Calu3 (cell line): ENCODE measurements at regions not wholly inside any gene's neighbourhood (a gene's known extent, or its start where the extent isn't known, plus 50 kb on each side); places are given as distances from the start of the nearest gene placed in this dataset.

Experiments
- BruUV-seq: library from RNA; stranded (reverse); fragments of 400-500 nt; replicated peaks from 2 replicates; lab custom pipeline; 2021; lab: Mats Ljungman, UMichigan
- CTCF ChIA-PET: fragments of 300-600 bp; sonication (Branson Sonifier 250); formaldehyde crosslinking; loops from one replicate; lab custom pipeline; 2022; ENCODE audit warnings: antibody characterized with exemption; lab: Charles Lee
- DNase-seq: peaks from one replicate; pipeline ENCODE4 v3.0.0; 2022
- H3K27ac Mint-ChIP-seq: one replicate; pipeline ENCODE4 v1.8.0; 2022; ENCODE audit warnings: mixed read lengths; ENCODE audit not compliant: unreplicated experiment
- H3K27me3 Mint-ChIP-seq: one replicate; pipeline ENCODE4 v1.8.0; 2022; ENCODE audit warnings: mixed read lengths; ENCODE audit not compliant: unreplicated experiment
- H3K36me3 Mint-ChIP-seq: one replicate; pipeline ENCODE4 v1.8.0; 2022; ENCODE audit warnings: mild to moderate bottlenecking, moderate library complexity, mixed read lengths; ENCODE audit not compliant: insufficient read depth, unreplicated experiment
- H3K4me1 Mint-ChIP-seq: one replicate; pipeline ENCODE4 v1.8.0; 2022; ENCODE audit warnings: mild to moderate bottlenecking, low read depth, mixed read lengths; ENCODE audit not compliant: unreplicated experiment
- H3K4me3 Mint-ChIP-seq: one replicate; pipeline ENCODE4 v1.8.0; 2022; ENCODE audit warnings: mild to moderate bottlenecking, low read depth, moderate library complexity, mixed read lengths; ENCODE audit not compliant: unreplicated experiment
- H3K9me3 Mint-ChIP-seq: one replicate; pipeline ENCODE4 v1.8.0; 2022; ENCODE audit warnings: low read depth, mixed read lengths; ENCODE audit not compliant: unreplicated experiment
- intact Hi-C: fragments of 100-400 bp; cut with micrococcal nuclease; formaldehyde crosslinking; loops from one replicate; pipeline ENCODE4 v1.10.0; 2022; ENCODE audit not compliant: unreplicated experiment
- TF ChIP-seq, protein P1 (sequence below): fragments of 200-600 bp; IDR thresholded peaks from one replicate; pipeline ENCODE4 v1.8.0; 2022; ENCODE audit warnings: antibody characterized with exemption; ENCODE audit not compliant: unreplicated experiment

GRCh38 chr14:56501909-56502530 is 77.6 kb upstream of the TMEM260 start:
- DNase-seq, result no peak
- intact Hi-C loops, result no loop called here
- H3K27ac Mint-ChIP-seq, result no peak overlapping the region
- no peak overlapping the region for H3K4me3 Mint-ChIP-seq
- CTCF ChIA-PET, result no interaction called here
- no peaks in the 10 kb centered on the region for H3K4me1 Mint-ChIP-seq
- BruUV-seq, result no TSS peak
- H3K27me3 Mint-ChIP-seq, result peaks cover 61% of the 10 kb centered on the region
- no peaks in the 10 kb centered on the region for H3K36me3 Mint-ChIP-seq
- no peaks in the 10 kb centered on the region for H3K9me3 Mint-ChIP-seq
- TF ChIP-seq, protein P1, sequence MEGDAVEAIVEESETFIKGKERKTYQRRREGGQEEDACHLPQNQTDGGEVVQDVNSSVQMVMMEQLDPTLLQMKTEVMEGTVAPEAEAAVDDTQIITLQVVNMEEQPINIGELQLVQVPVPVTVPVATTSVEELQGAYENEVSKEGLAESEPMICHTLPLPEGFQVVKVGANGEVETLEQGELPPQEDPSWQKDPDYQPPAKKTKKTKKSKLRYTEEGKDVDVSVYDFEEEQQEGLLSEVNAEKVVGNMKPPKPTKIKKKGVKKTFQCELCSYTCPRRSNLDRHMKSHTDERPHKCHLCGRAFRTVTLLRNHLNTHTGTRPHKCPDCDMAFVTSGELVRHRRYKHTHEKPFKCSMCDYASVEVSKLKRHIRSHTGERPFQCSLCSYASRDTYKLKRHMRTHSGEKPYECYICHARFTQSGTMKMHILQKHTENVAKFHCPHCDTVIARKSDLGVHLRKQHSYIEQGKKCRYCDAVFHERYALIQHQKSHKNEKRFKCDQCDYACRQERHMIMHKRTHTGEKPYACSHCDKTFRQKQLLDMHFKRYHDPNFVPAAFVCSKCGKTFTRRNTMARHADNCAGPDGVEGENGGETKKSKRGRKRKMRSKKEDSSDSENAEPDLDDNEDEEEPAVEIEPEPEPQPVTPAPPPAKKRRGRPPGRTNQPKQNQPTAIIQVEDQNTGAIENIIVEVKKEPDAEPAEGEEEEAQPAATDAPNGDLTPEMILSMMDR, result no peak

DNA sequence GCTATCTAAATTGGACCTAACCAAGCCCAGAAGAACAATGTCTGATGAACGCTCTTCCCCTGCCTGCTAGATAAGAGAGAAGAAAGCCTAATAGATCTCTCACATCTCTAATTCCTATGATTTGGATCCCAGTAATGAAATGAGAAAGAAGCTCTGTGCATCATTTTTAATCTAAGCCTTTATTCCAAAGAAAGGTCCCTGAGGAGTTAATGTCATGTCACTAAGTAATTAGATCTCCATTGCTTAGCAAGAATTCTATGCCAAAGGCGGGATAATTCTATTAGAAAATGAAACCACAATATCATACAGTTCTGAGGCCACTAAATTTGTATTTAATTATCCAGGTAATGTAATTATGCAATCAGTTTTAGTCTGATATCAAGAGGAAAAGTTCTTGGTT is 74.2 kb upstream of the TMEM260 start:
- Mint-ChIP-seq H3K4me1 (no peaks in the 10 kb centered on the region), H3K9me3 (no peaks in the 10 kb centered on the region), H3K36me3 (no peaks in the 10 kb centered on the region), H3K27me3 (peaks cover 61% of the 10 kb centered on the region), H3K27ac (no peak overlapping the region), H3K4me3 (no peak overlapping the region)
- no TSS peak for BruUV-seq
- intact Hi-C loops, result no loop called here
- no peak for DNase-seq
- CTCF ChIA-PET, result no interaction called here
- TF ChIP-seq, protein P1, result no peak

GRCh38 chr14:56512521-56512920 is 67.1 kb upstream of the TMEM260 start:
- TF ChIP-seq, protein P1, result no peak
- no peak for DNase-seq
- H3K9me3 Mint-ChIP-seq, result no peaks in the 10 kb centered on the region
- no peak overlapping the region for H3K4me3 Mint-ChIP-seq
- intact Hi-C loops, result no loop called here
- H3K27ac Mint-ChIP-seq, result no peak overlapping the region
- peaks cover 68% of the 10 kb centered on the region for H3K27me3 Mint-ChIP-seq
- no peaks in the 10 kb centered on the region for H3K36me3 Mint-ChIP-seq
- no TSS peak for BruUV-seq
- CTCF ChIA-PET, result no interaction called here
- no peaks in the 10 kb centered on the region for H3K4me1 Mint-ChIP-seq

DNA sequence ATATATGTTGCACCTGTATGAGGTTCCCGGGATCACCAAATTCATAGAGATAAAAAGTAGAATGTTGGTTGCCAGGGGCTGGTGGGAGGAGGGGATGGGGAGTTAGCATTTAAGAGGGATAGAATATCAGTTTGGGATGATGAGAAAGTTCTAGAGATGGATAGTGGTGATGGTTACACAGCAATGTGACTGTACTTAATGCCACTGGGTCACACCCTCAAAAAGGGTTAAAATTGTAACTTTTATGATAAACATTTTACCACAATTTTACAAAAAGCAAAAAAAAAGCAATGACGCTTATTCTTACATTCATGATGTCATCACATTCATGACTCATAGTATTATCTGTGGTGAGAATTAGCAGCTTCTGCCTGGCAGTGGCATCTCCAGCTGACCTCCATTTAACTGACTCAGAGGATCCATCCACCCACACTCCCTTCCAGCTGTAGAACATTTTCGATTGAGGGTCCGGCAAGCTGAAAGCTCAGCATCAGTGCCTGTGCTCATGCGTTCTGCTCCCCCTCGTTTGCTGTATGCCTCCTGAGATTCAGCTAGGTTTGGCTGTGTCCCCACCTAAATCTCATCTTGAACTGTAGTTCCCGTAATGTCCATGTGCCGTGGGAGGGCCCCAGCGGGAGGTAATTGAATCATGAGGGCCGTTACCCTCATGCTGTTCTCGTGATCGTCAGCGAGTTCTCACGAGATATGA is 64.8 kb upstream of the TMEM260 start:
- TF ChIP-seq, protein P1, result no peak
- no TSS peak for BruUV-seq
- intact Hi-C loops, result no loop called here
- H3K9me3 Mint-ChIP-seq, result no peaks in the 10 kb centered on the region
- no peak for DNase-seq
- CTCF ChIA-PET, result no interaction called here
- H3K4me1 Mint-ChIP-seq, result no peaks in the 10 kb centered on the region
- H3K4me3 Mint-ChIP-seq, result no peak overlapping the region
- H3K27ac Mint-ChIP-seq, result no peak overlapping the region
- H3K36me3 Mint-ChIP-seq, result no peaks in the 10 kb centered on the region
- peaks cover 79% of the 10 kb centered on the region for H3K27me3 Mint-ChIP-seq
